MM.1S (cell line): ENCODE measurements at regions not wholly inside any gene's neighbourhood (a gene's known extent, or its start where the extent isn't known, plus 50 kb on each side); places are given as distances from the start of the nearest gene placed in this dataset.
"Not testable (repeated sequence)": the region's sequence is repeated elsewhere in the genome, so short reads cannot be mapped to it uniquely, and the experiment has no call there.

Source experiments
- DNase-seq: peaks from one replicate; pipeline ENCODE4 v3.0.0-alpha.2; 2015
- H2AFZ ChIP-seq: fragments of 300-600 bp; sonication (generic); 2 replicates; pipeline ENCODE4 v1.6.0; 2016; ENCODE audit warnings: antibody characterized with exemption, low read length
- H3F3A ChIP-seq: fragments of 300-600 bp; sonication (generic); 2 replicates; pipeline ENCODE4 v1.6.1; 2016; ENCODE audit warnings: mild to moderate bottlenecking, antibody characterized with exemption, low read length, moderate library complexity, mixed read lengths; ENCODE audit not compliant: insufficient read depth
- H3K27ac ChIP-seq: fragments of 300-600 bp; sonication (generic); 2 replicates; pipeline ENCODE4 v1.5.1; 2016; ENCODE audit warnings: mild to moderate bottlenecking, low read length
- H3K27me3 ChIP-seq: fragments of 300-600 bp; sonication (generic); replicated peaks from 2 replicates; pipeline ENCODE4 v1.6.0; 2016; ENCODE audit warnings: low read length; ENCODE audit not compliant: insufficient read depth
- H3K36me3 ChIP-seq: fragments of 300-600 bp; sonication (generic); replicated peaks from 2 replicates; pipeline ENCODE4 v1.6.1; 2016; ENCODE audit warnings: mild to moderate bottlenecking, low read length, mixed read lengths; ENCODE audit not compliant: insufficient read depth
- H3K4me1 ChIP-seq: fragments of 300-600 bp; sonication (generic); 2 replicates; pipeline ENCODE4 v1.6.1; 2016; ENCODE audit warnings: low read length, mixed read lengths
- H3K4me2 ChIP-seq: fragments of 300-600 bp; sonication (generic); 2 replicates; pipeline ENCODE4 v1.6.0; 2016; ENCODE audit warnings: low read depth, low read length
- H3K4me3 ChIP-seq: fragments of 300-600 bp; sonication (generic); 2 replicates; pipeline ENCODE4 v1.5.1; 2016; ENCODE audit warnings: low read length, mixed read lengths
- H3K79me2 ChIP-seq: fragments of 300-600 bp; sonication (generic); 2 replicates; pipeline ENCODE4 v1.6.1; 2016; ENCODE audit warnings: mixed run types, low read length, mixed read lengths
- H3K9ac ChIP-seq: fragments of 300-600 bp; sonication (generic); 2 replicates; pipeline ENCODE4 v1.6.1; 2016; ENCODE audit warnings: low read length, mixed read lengths
- H3K9me2 ChIP-seq: fragments of 300-600 bp; sonication (generic); replicated peaks from 2 replicates; pipeline ENCODE4 v1.6.1; 2016; ENCODE audit warnings: mild to moderate bottlenecking, low read length, mixed read lengths; ENCODE audit not compliant: insufficient read depth
- H3K9me3 ChIP-seq: fragments of 300-600 bp; sonication (generic); replicated peaks from 2 replicates; pipeline ENCODE4 v1.6.1; 2016; ENCODE audit warnings: mild to moderate bottlenecking, low read length, mixed read lengths; ENCODE audit not compliant: insufficient read depth
- H4K20me1 ChIP-seq: fragments of 300-600 bp; sonication (generic); 2 replicates; pipeline ENCODE4 v1.6.1; 2016; ENCODE audit warnings: mild to moderate bottlenecking, low read length, moderate library complexity, mixed read lengths; ENCODE audit not compliant: insufficient read depth
- CTCF ChIP-seq: fragments of 300-600 bp; sonication (generic); IDR thresholded peaks from 2 replicates; pipeline ENCODE4 v1.5.1; 2016; ENCODE audit warnings: antibody characterized with exemption, low read length, mixed read lengths
- EZH2 ChIP-seq: fragments of 300-600 bp; sonication (generic); optimal IDR thresholded peaks from 2 replicates; pipeline ENCODE3; 2017; ENCODE audit warnings: low read depth, mild to moderate bottlenecking, antibody characterized with exemption, low read length, mixed read lengths
- EZH2phosphoT487 ChIP-seq: fragments of 300-600 bp; sonication (generic); IDR thresholded peaks from 2 replicates; pipeline ENCODE4 v1.6.1; 2018; ENCODE audit warnings: antibody characterized with exemption, low read length

GRCh38 chr21:14814991-14815390 lies 249.8 kb downstream of the NRIP1 start:
- H3K4me3 ChIP-seq: no peak overlapping the region
- no peak overlapping the region for H2AFZ ChIP-seq
- no peaks in the 10 kb centered on the region for H3K27me3 ChIP-seq
- no peaks in the 10 kb centered on the region for H3K9me3 ChIP-seq
- H3K36me3 ChIP-seq: no peaks in the 10 kb centered on the region
- no peaks in the 10 kb centered on the region for H3K9me2 ChIP-seq
- no peaks in the 10 kb centered on the region for H3K79me2 ChIP-seq
- H3K9ac ChIP-seq: no peak overlapping the region
- no peaks in the 10 kb centered on the region for H3F3A ChIP-seq
- no peaks in the 10 kb centered on the region for H4K20me1 ChIP-seq
- TF ChIP-seq EZH2phosphoT487: no peak
- no peak for TF ChIP-seq CTCF
- no peak for TF ChIP-seq EZH2
- no peak for DNase-seq
- H3K4me2 ChIP-seq: no peak overlapping the region
- H3K4me1 ChIP-seq: no peaks in the 10 kb centered on the region
- H3K27ac ChIP-seq: no peak overlapping the region

GRCh38 chr21:14814282-14814681 lies 250.5 kb downstream of the NRIP1 start:
- no peaks in the 10 kb centered on the region for H3K9me2 ChIP-seq
- DNase-seq: no peak
- TF ChIP-seq EZH2 (no peak), CTCF (no peak), EZH2phosphoT487 (no peak)
- no peak overlapping the region for H3K9ac ChIP-seq
- no peak overlapping the region for H3K4me2 ChIP-seq
- H3K4me1 ChIP-seq: no peaks in the 10 kb centered on the region
- no peaks in the 10 kb centered on the region for H3K9me3 ChIP-seq
- no peak overlapping the region for H2AFZ ChIP-seq
- H3K79me2 ChIP-seq: no peaks in the 10 kb centered on the region
- no peaks in the 10 kb centered on the region for H4K20me1 ChIP-seq
- no peaks in the 10 kb centered on the region for H3K27me3 ChIP-seq
- H3K36me3 ChIP-seq: no peaks in the 10 kb centered on the region
- no peaks in the 10 kb centered on the region for H3F3A ChIP-seq
- H3K27ac ChIP-seq: no peak overlapping the region
- no peak overlapping the region for H3K4me3 ChIP-seq

GRCh38 chr21:14804170-14804569 lies 258.1 kb upstream of the SAMSN1 start:
- not testable (repeated sequence) for H3K4me2 ChIP-seq, H3K4me3 ChIP-seq, H3K27me3 ChIP-seq, H2AFZ ChIP-seq, H3F3A ChIP-seq, H3K9me2 ChIP-seq, DNase-seq, H3K36me3 ChIP-seq, H4K20me1 ChIP-seq, H3K79me2 ChIP-seq, H3K9me3 ChIP-seq, H3K27ac ChIP-seq, H3K4me1 ChIP-seq, H3K9ac ChIP-seq

- no peak overlapping the region for H3K4me3 ChIP-seq
- no peak for TF ChIP-seq CTCF
- TF ChIP-seq EZH2: no peak
- TF ChIP-seq EZH2phosphoT487: no peak
- no peaks in the 10 kb centered on the region for H3K4me1 ChIP-seq
- no peaks in the 10 kb centered on the region for H3K36me3 ChIP-seq
- DNase-seq: no peak
- no peak overlapping the region for H3K9ac ChIP-seq
- no peaks in the 10 kb centered on the region for H3F3A ChIP-seq
- no peak overlapping the region for H3K27ac ChIP-seq
- no peak overlapping the region for H2AFZ ChIP-seq
- no peaks in the 10 kb centered on the region for H3K9me3 ChIP-seq
- no peaks in the 10 kb centered on the region for H4K20me1 ChIP-seq
- no peaks in the 10 kb centered on the region for H3K27me3 ChIP-seq
- no peak overlapping the region for H3K4me2 ChIP-seq
- no peaks in the 10 kb centered on the region for H3K9me2 ChIP-seq
- H3K79me2 ChIP-seq: no peaks in the 10 kb centered on the region
These were observed 251.4 kb upstream of the SAMSN1 start for GRCh38 chr21:14797543-14797942.
